Liver (tissue), 8 donors: ENCODE measurements at regions not wholly inside any gene's neighbourhood (a gene's known extent, or its start where the extent isn't known, plus 50 kb on each side); places are given as distances from the start of the nearest gene placed in this dataset.

Experiments used
- DNase-seq: peaks from one replicate; pipeline ENCODE4 v3.0.0-alpha.2; 2017; ENCODE audit warnings: low spot score
- H3K27ac ChIP-seq, 2 donors: one replicate each; pipeline ENCODE4 v1.7.0; 2013; ENCODE audit warnings: inconsistent platforms in 2 of 2, low read length in 2 of 2, control low read depth in 1 of 2, low read depth in 1 of 2, mild to moderate bottlenecking in 1 of 2
- H3K27me3 ChIP-seq, 4 donors: one replicate each; pipeline versions ENCODE4 v1.6.1 to v1.7.0; 2013; ENCODE audit warnings: low read length in 3 of 4, inconsistent platforms in 1 of 4, mild to moderate bottlenecking in 1 of 4, moderate library complexity in 1 of 4; ENCODE audit not compliant: control insufficient read depth in 4 of 4, insufficient read depth in 4 of 4
- H3K36me3 ChIP-seq, 4 donors: one replicate each; pipeline versions ENCODE4 v1.6.1 to v1.7.0; 2013; ENCODE audit warnings: low read length in 3 of 4, mild to moderate bottlenecking in 3 of 4, low read depth in 1 of 4, moderate library complexity in 1 of 4; ENCODE audit not compliant: control insufficient read depth in 4 of 4, insufficient read depth in 3 of 4
- H3K4me1 ChIP-seq, 4 donors: one replicate each; pipeline versions ENCODE4 v1.6.1 to v1.7.0; 2013; ENCODE audit warnings: low read length in 3 of 4, mild to moderate bottlenecking in 3 of 4, moderate library complexity in 1 of 4; ENCODE audit not compliant: control insufficient read depth in 4 of 4, insufficient read depth in 4 of 4
- H3K4me3 ChIP-seq, 3 donors: one replicate each; pipeline versions ENCODE4 v1.6.1 to v1.7.0; 2013; ENCODE audit warnings: low read length in 3 of 3, control low read depth in 1 of 3, low read depth in 1 of 3, mild to moderate bottlenecking in 1 of 3
- H3K9ac ChIP-seq, 2 donors: one replicate each; pipeline ENCODE4 v1.7.0; 2013; ENCODE audit warnings: low read length in 2 of 2, mild to moderate bottlenecking in 2 of 2, moderate library complexity in 2 of 2, control low read depth in 1 of 2, low read depth in 1 of 2
- H3K9me3 ChIP-seq, 4 donors: one replicate each; pipeline versions ENCODE4 v1.6.1 to v1.7.0; 2013; ENCODE audit warnings: low read length in 3 of 4; ENCODE audit not compliant: control insufficient read depth in 4 of 4
- ATF3 ChIP-seq: IDR thresholded peaks from 2 replicates; pipeline ENCODE4 v1.6.1; 2016; ENCODE audit warnings: antibody characterized with exemption
- CTCF ChIP-seq: fragments of 150-350 bp; IDR thresholded peaks from 2 replicates; pipeline ENCODE4 v1.5.1; 2017; ENCODE audit warnings: improper control_type of control experiment, low read depth, low read length; ENCODE audit not compliant: missing input control
- EGR1 ChIP-seq, 2 donors: IDR thresholded peaks; 2 replicates each; pipeline ENCODE4 v1.6.1; 2016 to 2018; ENCODE audit warnings: antibody characterized with exemption in 2 of 2, low read depth in 2 of 2
- FOXA1 ChIP-seq: IDR thresholded peaks from 2 replicates; pipeline ENCODE4 v1.6.1; 2016; ENCODE audit warnings: antibody characterized with exemption
- FOXA2 ChIP-seq: IDR thresholded peaks from 2 replicates; pipeline ENCODE4 v1.6.1; 2016; ENCODE audit warnings: antibody characterized with exemption
- GABPA ChIP-seq, 2 donors: IDR thresholded peaks in 1 of 2; conservative IDR thresholded peaks in 1 of 2; 2 replicates each; pipeline ENCODE4 v1.6.1; 2016; ENCODE audit warnings: antibody characterized with exemption in 2 of 2, mild to moderate bottlenecking in 1 of 2, moderate library complexity in 1 of 2
- HNF4A ChIP-seq, 2 donors: conservative IDR thresholded peaks; 2 replicates each; pipeline ENCODE4 v1.6.1; 2016; ENCODE audit warnings: antibody characterized with exemption in 2 of 2, mild to moderate bottlenecking in 2 of 2
- HNF4G ChIP-seq: IDR thresholded peaks from 2 replicates; pipeline ENCODE4 v1.6.1; 2016; ENCODE audit warnings: antibody characterized with exemption
- JUND ChIP-seq, 2 donors: IDR thresholded peaks; 2 replicates each; pipeline ENCODE4 v1.6.1; 2016; ENCODE audit warnings: antibody characterized with exemption in 2 of 2
- NR2F2 ChIP-seq: IDR thresholded peaks from 2 replicates; pipeline ENCODE4 v1.6.1; 2016; ENCODE audit warnings: antibody characterized with exemption
- RXRA ChIP-seq, 2 donors: IDR thresholded peaks; 2 replicates each; pipeline ENCODE4 v1.6.1; 2017 to 2018; ENCODE audit warnings: antibody characterized with exemption in 2 of 2, mild to moderate bottlenecking in 1 of 2
- SP1 ChIP-seq: IDR thresholded peaks from 2 replicates; pipeline ENCODE4 v1.6.1; 2018; ENCODE audit warnings: antibody characterized with exemption, mild to moderate bottlenecking
- TAF1 ChIP-seq: conservative IDR thresholded peaks from 2 replicates; pipeline ENCODE4 v1.6.1; 2016; ENCODE audit warnings: antibody characterized with exemption, mild to moderate bottlenecking
- YY1 ChIP-seq: IDR thresholded peaks from 2 replicates; pipeline ENCODE4 v1.6.1; 2016; ENCODE audit warnings: antibody characterized with exemption, mild to moderate bottlenecking
- ZBTB33 ChIP-seq: IDR thresholded peaks from 2 replicates; pipeline ENCODE4 v1.6.1; 2016; ENCODE audit warnings: antibody characterized with exemption
- WGBS: extraction: QIAGEN DNeasy Blood & Tissue Kit; methylation state at CpG from one replicate; pipeline ENCODE4 v1.1.7; 2013; 5-methylcytosine and 5-hydroxymethylcytosine counted together
- TF ChIP-seq, protein P1 (sequence below): IDR thresholded peaks from 2 replicates; pipeline ENCODE4 v1.6.1; 2016; ENCODE audit warnings: antibody characterized with exemption
- TF ChIP-seq, protein P2 (sequence below): IDR thresholded peaks from 2 replicates; pipeline ENCODE4 v1.6.1; 2016; ENCODE audit warnings: antibody characterized with exemption, mild to moderate bottlenecking
- donor health status: healthy.
- donor health status: healthy.
- donor health status: healthy.
- donor health status: healthy.
- donor health status: healthy.

GRCh38 chr4:31125496-31125895 lies 405.3 kb downstream of the PCDH7 start (continued):
- TF ChIP-seq CTCF: no peak

GRCh38 chr4:31126881-31127398 lies 406.8 kb downstream of the PCDH7 start:
- H3K4me3 ChIP-seq: no peak overlapping the region
- no peaks in the 10 kb centered on the region for H3K9me3 ChIP-seq
- no peaks in the 10 kb centered on the region for H3K4me1 ChIP-seq
- H3K27ac ChIP-seq: no peak overlapping the region
- H3K27me3 ChIP-seq: peaks cover 0 to 2% (median 0%) of the 10 kb centered on the region in 4 donors
- no peaks in the 10 kb centered on the region for H3K36me3 ChIP-seq
- WGBS: 84% methylated on average over 5 of the region's 5 CpGs
- DNase-seq: no peak
- H3K9ac ChIP-seq: no peak overlapping the region
- no peak for TF ChIP-seq HNF4G
- no peak for TF ChIP-seq JUND (IDR thresholded peaks at IDR 0.05)
- TF ChIP-seq FOXA1: no peak
- no peak for TF ChIP-seq YY1
- TF ChIP-seq GABPA (IDR thresholded peaks at IDR 0.05 in 1 of 2, conservative IDR thresholded peaks at IDR 0.05 in 1 of 2): no peak
- TF ChIP-seq, protein P1, sequence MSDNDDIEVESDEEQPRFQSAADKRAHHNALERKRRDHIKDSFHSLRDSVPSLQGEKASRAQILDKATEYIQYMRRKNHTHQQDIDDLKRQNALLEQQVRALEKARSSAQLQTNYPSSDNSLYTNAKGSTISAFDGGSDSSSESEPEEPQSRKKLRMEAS: no peak
- no peak for TF ChIP-seq ZBTB33
- TF ChIP-seq, protein P2, sequence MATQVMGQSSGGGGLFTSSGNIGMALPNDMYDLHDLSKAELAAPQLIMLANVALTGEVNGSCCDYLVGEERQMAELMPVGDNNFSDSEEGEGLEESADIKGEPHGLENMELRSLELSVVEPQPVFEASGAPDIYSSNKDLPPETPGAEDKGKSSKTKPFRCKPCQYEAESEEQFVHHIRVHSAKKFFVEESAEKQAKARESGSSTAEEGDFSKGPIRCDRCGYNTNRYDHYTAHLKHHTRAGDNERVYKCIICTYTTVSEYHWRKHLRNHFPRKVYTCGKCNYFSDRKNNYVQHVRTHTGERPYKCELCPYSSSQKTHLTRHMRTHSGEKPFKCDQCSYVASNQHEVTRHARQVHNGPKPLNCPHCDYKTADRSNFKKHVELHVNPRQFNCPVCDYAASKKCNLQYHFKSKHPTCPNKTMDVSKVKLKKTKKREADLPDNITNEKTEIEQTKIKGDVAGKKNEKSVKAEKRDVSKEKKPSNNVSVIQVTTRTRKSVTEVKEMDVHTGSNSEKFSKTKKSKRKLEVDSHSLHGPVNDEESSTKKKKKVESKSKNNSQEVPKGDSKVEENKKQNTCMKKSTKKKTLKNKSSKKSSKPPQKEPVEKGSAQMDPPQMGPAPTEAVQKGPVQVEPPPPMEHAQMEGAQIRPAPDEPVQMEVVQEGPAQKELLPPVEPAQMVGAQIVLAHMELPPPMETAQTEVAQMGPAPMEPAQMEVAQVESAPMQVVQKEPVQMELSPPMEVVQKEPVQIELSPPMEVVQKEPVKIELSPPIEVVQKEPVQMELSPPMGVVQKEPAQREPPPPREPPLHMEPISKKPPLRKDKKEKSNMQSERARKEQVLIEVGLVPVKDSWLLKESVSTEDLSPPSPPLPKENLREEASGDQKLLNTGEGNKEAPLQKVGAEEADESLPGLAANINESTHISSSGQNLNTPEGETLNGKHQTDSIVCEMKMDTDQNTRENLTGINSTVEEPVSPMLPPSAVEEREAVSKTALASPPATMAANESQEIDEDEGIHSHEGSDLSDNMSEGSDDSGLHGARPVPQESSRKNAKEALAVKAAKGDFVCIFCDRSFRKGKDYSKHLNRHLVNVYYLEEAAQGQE: no peak
- no peak for TF ChIP-seq CTCF
- no peak for TF ChIP-seq TAF1
- no peak for TF ChIP-seq ATF3
- TF ChIP-seq SP1: no peak
- TF ChIP-seq NR2F2: no peak
- TF ChIP-seq EGR1 (IDR thresholded peaks at IDR 0.05; ENCODE audit: low read depth in 2 of 2): no peak
- no peak for TF ChIP-seq RXRA (IDR thresholded peaks at IDR 0.05)
- no peak for TF ChIP-seq HNF4A (conservative IDR thresholded peaks at IDR 0.05)
- no peak for TF ChIP-seq FOXA2
